ENCODE measurements at regions not wholly inside any gene's neighbourhood (a gene's known extent, or its start where the extent isn't known, plus 50 kb on each side); places are given as distances from the start of the nearest gene placed in this dataset.

GRCh38 chr10:27621461-27621860, 117.4 kb downstream of the RAB18 start:
- CTCF ChIA-PET, result no interaction called here
- no peak for DNase-seq (ENCODE audit: low spot score)
- Histone ChIP-seq H3K27me3 (replicated peaks; ENCODE audit: insufficient read depth, low read depth, low read length, poor library complexity) (no peaks in the 10 kb centered on the region), H3K9me3 (ENCODE audit: low read depth, low read length, poor library complexity, severe bottlenecking) (no peaks in the 10 kb centered on the region), H3K36me3 (ENCODE audit: insufficient read depth, low read length, poor library complexity, severe bottlenecking) (no peaks in the 10 kb centered on the region), H3K4me1 (ENCODE audit: insufficient read depth, low read length, poor library complexity, severe bottlenecking) (no peaks in the 10 kb centered on the region), H3K27ac (ENCODE audit: low read depth, low read length, poor library complexity, severe bottlenecking) (no peak overlapping the region), H3K4me3 (ENCODE audit: low read depth, low read length, poor library complexity, severe bottlenecking) (no peak overlapping the region)
- TF ChIP-seq, protein P1, sequence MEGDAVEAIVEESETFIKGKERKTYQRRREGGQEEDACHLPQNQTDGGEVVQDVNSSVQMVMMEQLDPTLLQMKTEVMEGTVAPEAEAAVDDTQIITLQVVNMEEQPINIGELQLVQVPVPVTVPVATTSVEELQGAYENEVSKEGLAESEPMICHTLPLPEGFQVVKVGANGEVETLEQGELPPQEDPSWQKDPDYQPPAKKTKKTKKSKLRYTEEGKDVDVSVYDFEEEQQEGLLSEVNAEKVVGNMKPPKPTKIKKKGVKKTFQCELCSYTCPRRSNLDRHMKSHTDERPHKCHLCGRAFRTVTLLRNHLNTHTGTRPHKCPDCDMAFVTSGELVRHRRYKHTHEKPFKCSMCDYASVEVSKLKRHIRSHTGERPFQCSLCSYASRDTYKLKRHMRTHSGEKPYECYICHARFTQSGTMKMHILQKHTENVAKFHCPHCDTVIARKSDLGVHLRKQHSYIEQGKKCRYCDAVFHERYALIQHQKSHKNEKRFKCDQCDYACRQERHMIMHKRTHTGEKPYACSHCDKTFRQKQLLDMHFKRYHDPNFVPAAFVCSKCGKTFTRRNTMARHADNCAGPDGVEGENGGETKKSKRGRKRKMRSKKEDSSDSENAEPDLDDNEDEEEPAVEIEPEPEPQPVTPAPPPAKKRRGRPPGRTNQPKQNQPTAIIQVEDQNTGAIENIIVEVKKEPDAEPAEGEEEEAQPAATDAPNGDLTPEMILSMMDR (conservative IDR thresholded peaks at IDR 0.05; ENCODE audit: low read depth, low read length), result no peak
- TF ChIP-seq EZH2 (IDR thresholded peaks at IDR 0.05; ENCODE audit: borderline replicate concordance, low read depth, low read length, poor library complexity, severe bottlenecking), result no peak
- no TSS peak for BruUV-seq (replicated peaks)
- POLR2A ChIA-PET (ENCODE audit: low non-redundant PET), result no interaction called here
- intact Hi-C loops (cut with micrococcal nuclease; ENCODE audit: unreplicated experiment), result no loop called here

DNA sequence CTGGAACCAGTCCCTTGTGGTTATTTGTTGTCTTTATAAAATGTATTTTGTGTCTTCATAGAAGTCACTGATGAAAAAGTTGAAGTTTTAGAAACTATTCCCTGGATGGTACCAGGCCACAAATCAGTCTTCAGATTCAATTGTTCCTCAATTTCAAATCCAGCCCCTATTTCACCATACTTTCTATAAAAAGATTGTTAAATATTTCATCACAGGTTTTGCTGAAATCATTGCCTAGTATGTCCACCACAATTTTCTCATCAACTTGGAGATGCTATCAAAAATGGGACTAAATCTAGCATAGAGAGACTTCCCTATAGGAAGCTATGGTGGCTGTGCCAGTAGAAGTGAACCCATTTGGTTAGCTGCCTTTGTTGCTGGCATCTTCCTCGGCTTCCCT, 118.5 kb downstream of the RAB18 start:
- Histone ChIP-seq H3K9me3 (ENCODE audit: low read depth, low read length, poor library complexity, severe bottlenecking) (no peaks in the 10 kb centered on the region), H3K36me3 (ENCODE audit: insufficient read depth, low read length, poor library complexity, severe bottlenecking) (no peaks in the 10 kb centered on the region), H3K4me1 (ENCODE audit: insufficient read depth, low read length, poor library complexity, severe bottlenecking) (no peaks in the 10 kb centered on the region), H3K27me3 (replicated peaks; ENCODE audit: insufficient read depth, low read depth, low read length, poor library complexity) (no peaks in the 10 kb centered on the region), H3K27ac (ENCODE audit: low read depth, low read length, poor library complexity, severe bottlenecking) (no peak overlapping the region), H3K4me3 (ENCODE audit: low read depth, low read length, poor library complexity, severe bottlenecking) (no peak overlapping the region)
- POLR2A ChIA-PET (ENCODE audit: low non-redundant PET), result no interaction called here
- intact Hi-C loops (cut with micrococcal nuclease; ENCODE audit: unreplicated experiment), result no loop called here
- BruUV-seq (replicated peaks), result no TSS peak
- CTCF ChIA-PET, result no interaction called here
- DNase-seq (ENCODE audit: low spot score), result no peak
- TF ChIP-seq EZH2 (IDR thresholded peaks at IDR 0.05; ENCODE audit: borderline replicate concordance, low read depth, low read length, poor library complexity, severe bottlenecking), result no peak
- TF ChIP-seq, protein P1 (conservative IDR thresholded peaks at IDR 0.05; ENCODE audit: low read depth, low read length), result no peak
